ENCODE measurements at regions not wholly inside any gene's neighbourhood (a gene's known extent, or its start where the extent isn't known, plus 50 kb on each side); places are given as distances from the start of the nearest gene placed in this dataset.

DNA sequence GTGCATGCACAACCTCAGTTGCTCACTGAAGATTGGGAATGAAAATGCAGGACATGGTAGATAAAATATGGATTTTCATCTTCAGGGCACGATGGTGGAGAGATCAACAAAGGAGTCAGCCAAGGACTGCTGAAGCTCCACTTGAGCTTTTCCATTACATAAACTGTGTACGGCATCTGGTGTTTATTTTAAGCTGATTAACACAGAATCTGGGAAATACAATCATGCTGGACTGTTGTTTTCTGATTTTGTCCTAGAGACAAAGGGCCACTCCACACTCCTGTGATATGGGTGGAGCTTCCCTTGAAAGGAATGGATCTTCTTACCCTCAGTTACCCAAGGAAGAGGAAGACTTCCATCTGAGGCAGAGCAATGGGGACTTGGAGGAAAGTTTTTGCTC is 120.6 kb downstream of the SAMD9 start:
- no peak for TF ChIP-seq SPI1 (IDR thresholded peaks at IDR 0.05; ENCODE audit: borderline replicate concordance, low read depth)
- TF ChIP-seq, protein P1, sequence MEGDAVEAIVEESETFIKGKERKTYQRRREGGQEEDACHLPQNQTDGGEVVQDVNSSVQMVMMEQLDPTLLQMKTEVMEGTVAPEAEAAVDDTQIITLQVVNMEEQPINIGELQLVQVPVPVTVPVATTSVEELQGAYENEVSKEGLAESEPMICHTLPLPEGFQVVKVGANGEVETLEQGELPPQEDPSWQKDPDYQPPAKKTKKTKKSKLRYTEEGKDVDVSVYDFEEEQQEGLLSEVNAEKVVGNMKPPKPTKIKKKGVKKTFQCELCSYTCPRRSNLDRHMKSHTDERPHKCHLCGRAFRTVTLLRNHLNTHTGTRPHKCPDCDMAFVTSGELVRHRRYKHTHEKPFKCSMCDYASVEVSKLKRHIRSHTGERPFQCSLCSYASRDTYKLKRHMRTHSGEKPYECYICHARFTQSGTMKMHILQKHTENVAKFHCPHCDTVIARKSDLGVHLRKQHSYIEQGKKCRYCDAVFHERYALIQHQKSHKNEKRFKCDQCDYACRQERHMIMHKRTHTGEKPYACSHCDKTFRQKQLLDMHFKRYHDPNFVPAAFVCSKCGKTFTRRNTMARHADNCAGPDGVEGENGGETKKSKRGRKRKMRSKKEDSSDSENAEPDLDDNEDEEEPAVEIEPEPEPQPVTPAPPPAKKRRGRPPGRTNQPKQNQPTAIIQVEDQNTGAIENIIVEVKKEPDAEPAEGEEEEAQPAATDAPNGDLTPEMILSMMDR (IDR thresholded peaks at IDR 0.05; ENCODE audit: insufficient read depth, low read length) = no peak
- TF ChIP-seq GABPA (IDR thresholded peaks at IDR 0.05; ENCODE audit: low read depth) = no peak
- TF ChIP-seq POLR2AphosphoS5 (IDR thresholded peaks at IDR 0.05; ENCODE audit: low read depth) = no peak

Measured in HL-60 (cell line).